Fibroblast of skin of left biceps (primary cell): ENCODE measurements at regions not wholly inside any gene's neighbourhood (a gene's known extent, or its start where the extent isn't known, plus 50 kb on each side); places are given as distances from the start of the nearest gene placed in this dataset.
A peak's percentile ranks its signal among the peaks of the same experiment; 100 is the strongest.
"Not testable (repeated sequence)": the region's sequence is repeated elsewhere in the genome, so short reads cannot be mapped to it uniquely, and the experiment has no call there.

Experiments
- DNase-seq, 2 experiments: peaks; one replicate each; pipeline ENCODE4 v3.0.0-alpha.2; 2013; ENCODE audit warnings: low read depth in 2 of 2

DNA sequence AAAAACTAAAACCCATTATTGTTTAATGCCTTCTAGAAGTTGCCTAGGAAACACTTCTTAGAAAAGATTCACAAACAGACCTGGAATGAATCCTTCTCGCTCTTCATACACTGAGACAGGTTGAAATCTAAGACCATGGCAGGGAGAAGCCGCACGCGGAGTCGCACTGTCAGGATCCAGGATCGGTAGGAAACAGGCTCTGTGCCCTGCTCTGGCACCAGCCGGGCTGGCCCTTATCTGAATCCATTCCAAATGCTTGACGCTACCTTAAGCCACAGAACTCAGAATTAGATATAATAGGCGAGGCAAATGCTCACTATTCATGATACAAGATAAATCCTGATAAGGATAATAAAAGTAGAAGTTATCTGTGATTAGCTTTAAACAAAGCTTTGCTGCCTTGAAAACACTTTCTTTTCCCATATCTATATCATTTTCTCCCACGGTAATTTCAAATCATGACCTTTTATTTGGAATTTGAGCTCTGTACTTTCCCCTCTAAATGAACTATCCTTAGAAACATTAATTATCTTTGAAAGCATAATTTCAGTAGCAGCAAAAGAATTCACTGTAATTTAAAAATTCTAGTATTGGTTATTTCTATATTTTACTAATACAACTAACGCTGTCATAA, 385.6 kb downstream of the IRS2 start:
- no peak for DNase-seq

GRCh38 chr13:109400209-109400608, 386.2 kb downstream of the IRS2 start:
- no peak for DNase-seq

GRCh38 chr13:109398071-109398470, 388.3 kb downstream of the IRS2 start:
- DNase-seq, result not testable (repeated sequence)

GRCh38 chr13:109397285-109397684, 389.1 kb downstream of the IRS2 start:
- no peak for DNase-seq

DNA sequence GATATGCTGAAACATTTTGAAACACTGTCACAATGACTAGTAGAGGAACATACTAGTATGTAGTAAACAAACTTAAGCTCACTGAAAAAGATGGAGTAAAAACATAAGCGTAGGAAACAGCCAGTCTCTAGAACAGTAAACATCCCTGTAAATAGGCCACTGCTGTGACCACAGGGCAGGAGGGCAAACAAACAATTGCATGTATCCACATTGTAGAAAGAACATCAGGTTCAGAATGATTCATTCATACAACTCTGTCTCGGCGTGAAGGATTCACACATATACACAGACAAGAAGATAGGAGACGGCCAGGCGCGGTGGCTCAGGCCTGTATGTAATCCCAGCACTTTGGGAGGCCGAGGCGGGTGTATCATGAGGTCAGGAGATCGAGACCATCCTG, 390.1 kb downstream of the IRS2 start:
- no peak for DNase-seq

DNA sequence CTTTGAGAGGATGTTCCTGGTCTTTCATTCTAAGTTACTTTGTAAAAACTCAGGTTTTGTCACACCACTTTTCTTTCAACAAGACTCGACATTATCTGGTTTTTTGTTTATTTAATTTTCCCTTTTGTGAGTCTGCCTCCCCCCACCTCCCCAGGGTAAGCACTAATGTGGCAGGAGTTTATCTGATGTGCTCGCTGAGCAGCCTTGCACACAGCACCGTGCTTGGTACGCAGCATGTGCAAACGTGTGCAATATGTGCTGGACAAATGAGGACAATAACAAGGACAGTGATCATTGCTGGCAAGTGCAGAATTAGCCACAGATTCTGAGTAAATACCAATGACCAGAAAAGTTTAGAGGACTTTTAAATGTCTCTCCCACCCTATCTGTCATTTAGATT, 391.4 kb downstream of the IRS2 start:
- DNase-seq, result no peak

GRCh38 chr13:109394311-109394988, 391.9 kb downstream of the IRS2 start:
- DNase-seq, result no peak

GRCh38 chr13:109393045-109393444, 393.3 kb downstream of the IRS2 start:
- DNase-seq, result no peak

DNA sequence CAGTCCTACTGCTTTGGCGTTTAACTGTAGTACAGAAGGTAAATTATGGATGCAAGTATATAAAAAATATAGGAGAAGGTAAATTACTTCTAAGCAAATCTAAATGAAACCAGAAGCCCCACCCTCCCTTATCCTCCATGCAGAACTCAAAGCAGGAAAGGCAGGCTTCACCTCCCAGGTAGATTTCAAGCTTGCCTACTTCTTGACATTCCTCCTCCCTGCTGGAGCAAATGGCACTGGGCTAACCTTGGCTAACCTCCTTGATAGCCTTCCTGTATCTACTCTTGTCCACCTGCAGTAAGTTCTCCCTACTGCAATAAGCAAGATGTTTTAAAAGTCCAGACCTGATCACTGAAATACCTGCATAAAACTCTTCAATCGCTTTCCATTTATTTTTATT, 396.0 kb downstream of the IRS2 start:
- DNase-seq, result no peak

- no peak for DNase-seq
These were observed 396.5 kb downstream of the IRS2 start for GRCh38 chr13:109389892-109390345.

DNA sequence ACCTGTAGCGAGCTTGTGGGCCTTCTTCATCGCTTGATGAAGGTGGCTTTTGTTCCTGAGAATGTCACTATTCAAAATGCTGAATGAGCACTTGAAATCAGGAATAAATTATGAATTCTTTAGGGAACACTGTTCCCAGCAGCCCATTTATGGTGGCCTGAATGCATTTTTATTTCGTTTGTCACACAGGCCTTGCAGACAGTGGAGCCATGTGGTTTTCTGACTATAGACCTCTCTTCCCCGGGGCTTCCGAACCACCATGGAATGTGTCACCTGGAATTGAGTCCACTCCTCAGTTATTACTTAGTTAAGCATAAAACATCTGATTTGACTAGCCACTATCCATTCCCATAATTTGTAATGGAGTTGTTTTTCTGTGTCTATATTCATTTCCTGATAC, 396.9 kb downstream of the IRS2 start:
- DNase-seq, result no peak

- no peak for DNase-seq
These were observed 398.9 kb downstream of the IRS2 start for GRCh38 chr13:109387471-109387870.

DNA sequence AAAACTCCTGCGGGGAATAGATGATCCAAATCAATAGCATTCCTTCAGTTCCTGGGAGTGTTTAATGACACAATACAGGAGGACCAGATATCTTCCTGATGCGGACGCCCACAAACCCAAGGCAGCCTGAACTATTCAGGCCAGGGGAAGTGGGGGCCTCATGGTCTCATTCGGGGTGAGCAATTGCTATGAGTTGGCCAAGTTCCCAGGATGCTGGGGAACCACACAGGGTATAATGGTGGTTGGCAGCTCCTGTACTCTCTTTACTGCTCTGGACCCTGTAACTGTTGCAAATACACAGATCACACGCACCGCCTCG, 401.2 kb downstream of the IRS2 start:
- DNase-seq, result peak in 1 of 2 experiments; percentile 30

GRCh38 chr13:109384491-109385241, 401.7 kb downstream of the IRS2 start:
- DNase-seq, result peak; percentile 91 to 92

- DNase-seq, result peak; percentile 69 to 70
These were observed 402.7 kb downstream of the IRS2 start for GRCh38 chr13:109383683-109384082.

DNA sequence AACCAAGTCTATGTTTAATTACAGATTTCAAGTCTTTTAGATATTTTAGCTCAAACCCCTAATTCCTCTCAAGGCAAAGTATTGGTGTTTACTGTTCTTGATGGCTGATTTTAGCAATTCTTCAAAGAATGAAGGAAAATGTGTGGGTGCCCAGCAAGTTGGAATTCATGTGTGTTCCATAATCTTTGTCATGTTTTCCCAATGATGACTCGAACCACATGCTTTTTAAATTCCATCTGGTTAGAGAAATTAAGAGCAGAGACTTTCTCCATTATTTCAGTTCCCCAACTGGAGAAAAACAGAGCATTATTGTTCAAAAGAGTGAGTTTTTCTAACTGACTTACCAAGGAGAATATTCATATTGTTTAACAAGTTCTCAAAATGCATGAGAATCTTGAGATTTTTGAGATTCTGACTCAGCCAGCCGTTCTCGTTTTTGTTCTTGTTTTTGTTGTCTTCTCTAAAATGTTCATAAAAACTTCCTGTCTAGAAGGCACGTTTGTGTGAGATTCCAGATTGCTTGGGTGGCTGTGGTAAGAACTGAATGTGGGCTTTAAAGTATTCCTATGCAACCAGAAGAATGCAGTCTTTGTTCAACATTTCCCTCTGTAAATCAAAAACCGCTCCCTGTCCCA, 404.7 kb downstream of the IRS2 start:
- DNase-seq, result peak; percentile 73 to 76

DNA sequence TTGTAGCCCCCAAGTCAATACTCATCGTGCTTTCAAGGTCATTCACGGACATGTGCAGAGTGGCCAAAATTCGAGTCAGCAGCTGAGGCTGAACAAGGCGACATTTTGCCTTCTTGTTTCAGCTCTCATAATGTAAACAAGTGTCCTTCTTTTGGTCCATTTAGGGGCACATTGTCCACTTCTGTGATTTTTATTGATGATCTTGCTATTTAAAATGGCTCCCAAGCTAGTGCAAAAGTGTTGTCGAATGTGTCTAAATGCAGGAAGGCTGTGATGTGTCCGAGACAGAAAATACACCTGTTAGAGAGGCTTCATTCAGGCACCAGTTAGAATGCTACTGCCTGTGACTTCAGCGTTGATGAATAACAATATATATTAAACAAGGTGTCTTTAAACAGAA, 405.9 kb downstream of the IRS2 start:
- DNase-seq, result no peak

DNA sequence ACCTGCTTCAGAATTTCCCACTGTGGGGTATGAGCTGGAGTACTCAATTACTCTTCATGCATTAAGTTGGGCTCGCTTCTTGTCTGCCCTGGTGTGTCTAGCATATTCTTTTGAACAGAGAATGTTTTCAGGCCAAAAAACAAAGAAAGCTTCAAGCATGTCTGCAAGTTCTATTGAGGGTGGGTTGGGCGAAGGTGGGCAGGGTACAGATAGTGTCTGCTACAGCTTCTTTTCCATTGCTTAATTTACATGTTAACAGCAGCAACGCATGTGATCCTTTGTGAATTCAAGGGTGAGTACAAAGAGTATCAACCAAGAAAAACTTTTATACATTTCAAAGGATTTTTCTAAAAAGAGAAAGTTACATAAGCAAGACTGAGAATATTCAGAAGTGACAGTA, 406.5 kb downstream of the IRS2 start:
- no peak for DNase-seq

GRCh38 chr13:109376936-109377335, 409.4 kb downstream of the IRS2 start:
- no peak for DNase-seq

- no peak for DNase-seq
These were observed 411.7 kb downstream of the IRS2 start for GRCh38 chr13:109374609-109375200.

DNA sequence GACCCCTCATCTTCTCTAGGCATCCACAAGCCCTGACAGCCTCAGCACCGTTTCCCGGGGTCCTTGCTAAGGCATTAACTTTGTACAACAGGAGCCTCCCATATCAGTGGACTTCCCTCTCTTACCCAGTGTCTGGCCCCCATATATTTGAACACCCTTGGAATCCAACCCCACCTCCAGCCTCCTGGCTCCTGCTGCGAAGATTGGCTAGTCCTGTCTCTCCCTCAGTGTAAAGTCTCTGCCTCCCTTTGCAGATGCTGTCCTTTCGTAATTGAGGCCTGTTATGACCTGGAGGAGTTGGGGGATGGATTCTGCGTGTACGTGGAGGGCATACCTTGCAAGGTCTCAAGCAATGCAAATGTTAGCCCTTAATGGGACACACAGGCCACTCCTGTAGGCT, 413.7 kb downstream of the IRS2 start:
- no peak for DNase-seq

GRCh38 chr13:109371066-109371465, 415.3 kb downstream of the IRS2 start:
- no peak for DNase-seq
